Posterior vena cava (tissue), 2 donors: ENCODE measurements at regions not wholly inside any gene's neighbourhood (a gene's known extent, or its start where the extent isn't known, plus 50 kb on each side); places are given as distances from the start of the nearest gene placed in this dataset.

Source experiments
- DNase-seq: peaks from one replicate; pipeline ENCODE4 v3.0.0-alpha.2; 2020; ENCODE audit warnings: low spot score
- intact Hi-C, 2 donors: fragments of 100-400 bp; cut with DNase I; formaldehyde crosslinking; loops; one replicate each; pipeline versions ENCODE4 v1.14.1 to v1.14.2; 2022 to 2023
- donor health status: DM: yes; HTN: yes; CAD: no.
- donor health status: DM: yes; HTN: yes; CAD: no.

DNA sequence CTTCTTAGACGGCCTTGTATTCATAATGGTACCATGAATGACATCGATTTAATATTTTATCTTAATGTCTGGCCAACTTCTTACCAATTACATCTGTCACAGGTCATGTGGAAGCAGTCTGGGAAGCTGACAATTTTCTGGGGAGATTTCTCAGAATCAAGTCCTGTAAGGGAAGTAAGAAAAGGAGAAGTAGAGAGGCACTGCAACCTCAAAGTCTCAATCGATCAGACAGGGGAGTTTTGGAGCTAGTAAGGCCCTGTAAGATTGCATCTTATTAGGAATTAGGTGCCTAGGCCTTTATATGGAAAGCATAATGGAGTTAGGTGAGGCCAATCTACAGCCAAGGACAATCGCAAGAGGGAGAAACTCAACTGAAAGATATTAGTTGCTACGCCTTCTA is 694.6 kb upstream of the SORCS1 start:
- intact Hi-C loops = no loop called here

DNA sequence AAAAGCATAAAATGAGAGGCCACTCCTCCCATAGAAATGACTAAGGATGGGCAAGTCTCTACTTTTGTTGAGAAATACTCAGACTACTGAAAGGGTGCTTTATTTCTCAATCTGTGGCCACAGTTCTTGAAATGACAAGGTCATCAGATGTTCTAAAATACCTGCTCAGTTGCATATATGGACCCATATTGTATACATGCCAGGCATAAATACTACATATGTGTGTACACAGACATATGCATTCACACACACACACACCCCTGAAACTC is 691.5 kb upstream of the SORCS1 start:
- intact Hi-C loops = no loop called here
- no peak for DNase-seq

More for the DNA sequence above, 694.6 kb upstream of the SORCS1 start:
- no peak for DNase-seq

DNA sequence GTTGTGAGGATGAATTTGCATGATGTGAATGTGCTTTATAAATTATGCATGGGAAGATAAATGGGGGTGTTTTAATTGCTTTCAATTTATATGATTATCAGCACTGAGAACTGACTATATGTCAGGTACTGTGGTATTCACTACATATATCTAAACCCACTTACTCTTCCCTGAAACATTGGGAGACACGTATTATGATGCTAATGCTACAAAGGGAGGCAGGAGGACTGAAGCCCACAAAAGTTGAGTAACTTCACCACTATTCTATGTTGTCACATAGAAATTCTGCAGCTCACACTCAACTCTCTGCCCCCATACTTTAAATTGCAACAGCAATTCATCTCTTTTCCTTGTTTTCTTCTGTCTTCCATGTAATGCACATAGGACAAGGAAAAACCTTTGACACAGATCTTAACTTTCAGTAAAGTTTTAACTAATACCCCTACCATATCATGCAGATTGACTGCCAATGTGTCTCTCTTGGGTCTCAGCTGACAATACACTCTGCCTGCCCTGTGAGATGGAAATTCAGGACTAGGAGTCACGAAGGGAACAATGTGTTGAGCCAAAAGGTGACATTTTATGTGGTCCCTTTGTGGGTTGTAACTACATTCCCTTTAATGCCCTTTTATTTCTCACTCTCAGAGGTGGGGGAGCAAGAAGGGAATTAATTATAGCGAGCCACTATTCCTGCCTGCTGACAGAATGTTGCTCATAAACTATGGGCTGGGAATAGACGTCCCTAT is 691.0 kb upstream of the SORCS1 start:
- intact Hi-C loops = no loop called here
- DNase-seq = no peak

DNA sequence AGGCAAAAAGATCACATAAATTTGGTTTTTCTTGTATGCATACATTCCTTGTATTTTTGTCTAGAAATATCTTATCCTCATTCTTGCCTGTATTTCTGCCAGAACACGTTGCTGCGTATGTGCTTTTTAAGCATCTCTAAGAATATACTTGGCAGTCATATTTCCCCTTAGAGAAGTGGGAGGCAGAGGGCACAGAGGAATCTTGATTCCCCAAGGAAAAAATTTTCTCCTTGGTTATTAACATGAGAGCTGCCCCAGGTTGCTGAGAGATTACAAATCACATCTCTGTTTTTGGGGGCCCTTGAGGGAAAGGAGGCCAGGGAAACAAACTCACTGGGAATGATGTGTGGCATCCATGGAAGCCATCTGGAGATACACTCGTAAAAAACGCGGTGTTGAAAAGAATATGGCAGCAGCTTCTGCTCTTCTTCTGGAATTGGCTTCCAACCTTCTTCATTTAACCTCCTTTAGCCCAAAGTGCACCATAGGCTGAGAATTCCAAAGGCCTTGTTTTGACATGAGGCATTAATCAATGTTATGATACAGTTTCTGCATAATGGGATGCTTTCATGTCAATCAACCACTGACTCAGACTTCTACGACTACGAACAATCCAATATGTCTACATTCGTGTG is 684.3 kb upstream of the SORCS1 start:
- intact Hi-C loops = no loop called here
- no peak for DNase-seq

DNA sequence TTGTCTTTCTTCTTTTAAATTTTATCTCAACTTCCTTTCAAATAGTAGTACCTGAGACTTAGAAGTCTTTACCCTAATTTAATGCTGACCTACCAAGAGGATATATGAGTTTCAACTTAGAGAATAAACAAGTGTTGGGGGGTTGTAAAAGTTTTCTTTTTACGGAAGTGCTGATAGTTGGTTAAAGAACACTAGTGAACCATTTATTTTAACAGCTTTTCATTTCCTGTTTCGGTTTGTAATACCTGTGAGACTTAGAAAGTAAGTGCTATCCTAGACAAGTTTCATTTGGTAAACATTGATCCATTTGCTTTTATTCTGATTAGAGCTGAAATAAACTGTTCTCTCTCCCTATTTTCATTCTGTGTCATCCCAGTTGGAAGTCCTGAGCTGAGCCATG is 683.1 kb upstream of the SORCS1 start:
- no peak for DNase-seq
- intact Hi-C loops = loop anchor here in 1 of 2 donors (2.0 kb wide), 1 partner anchor 47 kb away; no protein-coding TSS in a partner anchor

DNA sequence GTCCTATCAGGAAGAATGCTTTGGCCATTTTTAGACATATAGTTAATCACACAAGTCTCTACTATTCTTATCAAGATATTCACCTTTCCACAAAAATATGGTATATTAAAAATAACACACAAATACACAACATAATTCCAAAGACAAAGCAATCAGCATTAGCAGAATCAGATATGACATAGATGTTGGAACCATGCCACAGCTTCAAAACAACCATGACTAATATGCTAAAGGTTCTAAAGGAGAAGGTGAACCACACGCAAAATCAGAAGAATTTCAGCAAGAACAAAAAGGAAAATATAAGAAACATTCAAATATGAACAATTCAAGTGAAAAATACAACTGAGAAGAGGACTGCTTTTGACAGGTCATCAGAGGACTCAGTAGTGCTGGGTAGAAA is 670.2 kb upstream of the SORCS1 start:
- DNase-seq = no peak
- intact Hi-C loops = no loop called here

DNA sequence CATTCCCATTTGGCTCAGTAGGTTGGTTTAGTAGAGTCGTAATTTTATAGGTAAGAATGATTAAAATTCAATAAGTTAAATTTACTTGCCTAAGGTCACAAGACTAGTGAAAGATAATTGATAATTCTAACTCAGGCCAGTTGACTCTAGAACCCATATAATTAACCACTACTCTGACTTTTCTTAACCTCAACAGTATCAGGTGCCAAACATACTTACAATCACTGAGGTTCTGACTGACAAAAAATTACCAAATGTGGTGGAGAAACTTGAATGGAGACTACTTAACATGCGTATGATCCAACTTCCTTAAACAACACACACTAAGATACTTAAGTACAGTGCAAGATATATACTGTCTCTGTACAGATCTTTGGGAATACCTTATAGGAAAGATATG is 667.3 kb upstream of the SORCS1 start:
- no peak for DNase-seq
- intact Hi-C loops = no loop called here

DNA sequence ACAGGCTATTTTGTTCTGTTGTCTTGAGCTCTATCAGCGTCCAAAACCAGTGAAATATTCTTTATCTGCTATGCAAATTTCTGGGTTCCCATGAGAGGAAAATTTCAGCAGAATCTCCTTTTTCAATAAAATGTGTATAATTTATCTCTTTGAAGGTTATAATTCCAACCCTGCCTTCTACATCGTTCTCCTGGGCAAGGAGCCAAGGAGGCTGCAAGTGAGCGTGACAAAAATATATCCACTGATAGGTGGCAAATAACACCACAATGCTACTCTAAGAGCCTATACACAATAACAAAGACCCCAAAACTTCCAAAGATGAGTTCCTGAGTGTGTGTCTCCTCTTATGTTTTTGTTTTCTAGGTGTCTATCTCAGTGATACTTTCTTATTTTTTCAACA is 664.7 kb upstream of the SORCS1 start:
- DNase-seq = no peak
- intact Hi-C loops = no loop called here

DNA sequence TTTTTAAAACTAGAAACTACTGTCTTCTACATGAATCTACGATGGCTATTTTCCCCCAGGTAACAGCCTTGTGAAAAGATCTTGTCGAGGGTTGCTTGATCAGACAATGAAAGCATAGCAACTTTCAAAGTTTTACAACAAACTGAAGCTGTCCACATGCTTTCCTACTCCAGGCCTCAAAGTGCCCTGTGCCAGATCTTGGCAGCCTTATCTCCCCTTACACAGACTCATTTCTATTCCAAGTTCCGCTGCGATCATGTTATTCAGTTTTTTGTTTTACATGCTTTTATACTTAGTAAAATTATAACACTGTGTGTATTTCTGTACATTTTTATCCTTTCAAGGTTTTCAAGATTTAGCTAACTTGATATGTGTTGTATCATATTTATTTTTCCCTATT is 661.7 kb upstream of the SORCS1 start:
- intact Hi-C loops = no loop called here

DNA sequence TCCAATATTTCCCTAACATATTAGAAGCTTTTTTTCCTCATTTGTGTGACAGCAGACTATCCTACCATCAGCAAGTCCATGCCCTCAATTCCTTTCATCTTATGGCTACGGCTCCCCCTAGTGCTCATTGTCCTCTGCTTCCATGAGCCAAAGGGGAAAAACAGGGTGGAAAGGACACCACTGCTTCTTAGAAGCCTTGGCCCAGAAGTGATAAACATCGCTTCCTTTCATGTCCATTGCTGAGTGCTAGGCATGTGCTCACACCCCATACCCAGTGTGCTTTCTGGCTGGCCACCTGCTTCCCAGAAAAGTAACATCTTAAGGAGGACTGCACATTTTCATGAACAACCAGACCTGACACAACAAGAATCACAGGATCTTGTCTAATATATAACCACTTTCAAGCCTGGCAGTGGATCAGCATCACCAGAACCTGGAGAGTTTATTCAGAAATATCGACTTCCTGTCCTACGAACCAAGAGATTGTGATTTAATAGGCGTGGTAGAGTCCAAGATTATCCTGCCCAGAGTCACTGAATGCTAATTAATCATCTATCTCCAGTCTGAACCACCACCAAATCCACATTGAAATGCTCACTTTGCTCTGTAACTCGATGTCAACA is 650.5 kb upstream of the SORCS1 start:
- intact Hi-C loops = no loop called here
- DNase-seq = peak; percentile 47

More for the DNA sequence above, 661.7 kb upstream of the SORCS1 start:
- no peak for DNase-seq

DNA sequence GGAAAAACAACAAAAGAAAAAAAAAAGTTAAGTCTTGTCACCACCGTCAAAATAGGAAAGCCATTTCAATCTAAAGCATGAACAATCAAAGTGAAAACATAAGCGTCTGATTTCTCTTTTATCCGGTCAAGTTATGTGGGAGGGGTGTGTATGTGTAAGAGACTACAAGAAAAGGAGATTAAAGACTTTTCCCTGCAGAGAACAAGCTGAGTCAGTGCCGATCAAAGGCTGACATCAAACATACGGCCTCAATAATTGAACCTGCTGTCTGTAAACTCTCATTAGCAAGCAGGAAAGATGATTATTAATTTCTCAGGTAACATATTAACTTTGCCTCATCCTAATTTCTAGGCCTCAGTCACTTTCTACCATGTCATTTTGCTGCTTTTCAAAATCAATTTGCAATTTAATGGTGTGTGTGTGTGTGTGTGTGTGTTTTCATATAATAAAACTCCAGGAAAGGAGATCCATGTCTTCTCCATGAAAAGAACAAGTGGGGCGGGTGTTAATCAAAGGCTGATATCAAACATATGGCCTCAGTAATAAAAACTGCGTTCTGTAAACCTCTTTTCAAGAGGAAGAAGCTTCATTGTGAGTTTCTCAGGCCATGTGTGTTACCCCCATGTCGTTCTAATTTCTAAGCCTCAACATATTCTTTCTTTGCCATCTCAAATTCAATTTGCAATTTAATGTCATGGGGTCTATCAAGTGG is 649.1 kb upstream of the SORCS1 start:
- intact Hi-C loops = no loop called here
- no peak for DNase-seq

DNA sequence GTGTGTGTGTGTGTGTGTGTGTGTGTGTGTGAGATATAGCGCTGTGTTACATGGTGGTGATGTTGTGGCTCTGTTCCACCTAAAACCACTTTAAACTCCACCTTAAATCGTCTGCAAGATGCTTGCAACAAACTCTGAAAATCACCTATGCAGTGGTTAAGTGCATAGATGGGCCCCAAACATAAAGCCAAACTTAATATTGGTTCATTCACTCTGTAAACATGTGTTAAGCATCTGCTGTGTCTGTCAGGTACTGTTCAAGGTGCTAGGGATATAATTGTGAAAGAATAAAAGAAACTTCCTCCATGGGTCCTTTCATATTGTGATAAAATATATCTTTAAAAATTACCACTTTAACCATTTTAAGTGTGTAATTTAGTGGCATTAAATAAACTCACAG is 645.4 kb upstream of the SORCS1 start:
- DNase-seq = no peak
- intact Hi-C loops = no loop called here

DNA sequence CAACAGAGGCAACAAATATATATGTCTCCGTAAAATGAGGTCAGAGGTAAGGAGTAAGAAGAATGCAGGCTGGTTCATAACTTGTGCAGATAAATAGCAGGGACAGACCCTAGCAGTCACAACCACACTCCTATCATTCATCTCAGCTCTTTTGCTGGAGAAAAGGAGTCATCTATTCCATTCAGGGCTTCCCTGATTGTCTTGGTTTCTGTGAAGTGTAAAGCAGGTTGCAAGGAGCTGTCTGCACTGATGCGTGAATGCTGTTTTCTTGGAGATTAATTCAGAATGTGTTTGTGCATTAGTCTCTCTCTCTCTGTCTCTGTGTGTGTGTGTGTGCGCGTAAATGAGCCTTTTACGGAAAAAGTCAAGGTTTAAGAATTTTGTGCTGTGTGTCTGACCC is 643.3 kb upstream of the SORCS1 start:
- intact Hi-C loops = no loop called here
- DNase-seq = no peak

DNA sequence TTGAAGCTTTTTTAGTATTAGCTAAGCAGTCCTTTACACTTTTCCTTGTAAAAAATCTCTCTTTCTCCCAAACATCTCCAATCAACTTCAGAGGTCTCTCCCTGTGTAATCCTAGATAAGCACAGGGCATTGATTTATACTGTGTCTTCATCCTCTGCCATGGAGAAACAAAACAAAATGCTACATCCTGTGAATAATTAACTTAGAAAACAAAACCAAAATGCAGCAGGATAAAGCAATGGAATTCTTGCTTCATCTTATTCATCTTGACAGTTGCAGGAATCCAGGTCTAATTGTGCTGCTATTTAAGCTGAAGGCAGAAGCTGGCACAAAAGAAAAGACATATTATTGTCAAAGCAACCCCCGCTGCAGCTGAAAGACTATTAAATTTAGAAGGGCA is 641.5 kb upstream of the SORCS1 start:
- intact Hi-C loops = no loop called here
- no peak for DNase-seq

DNA sequence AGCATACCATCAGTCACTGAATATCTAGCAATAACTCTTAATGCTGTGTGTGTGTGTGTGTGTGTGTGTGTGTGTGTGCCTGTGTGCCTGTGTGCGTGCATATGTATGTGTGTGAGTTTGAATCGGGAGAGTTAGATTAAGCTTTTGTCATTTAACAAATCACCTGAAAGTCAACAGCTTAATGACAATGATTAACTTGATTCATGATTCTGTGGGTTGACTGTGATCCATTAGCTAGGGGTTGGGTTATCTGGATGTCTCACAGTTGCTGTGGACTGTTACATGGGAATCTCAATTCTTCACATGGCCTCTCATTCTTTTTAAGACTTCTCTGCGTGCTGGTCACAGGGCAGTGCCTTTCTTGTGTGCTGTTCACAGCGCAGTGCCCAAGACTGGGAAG is 639.0 kb upstream of the SORCS1 start:
- no peak for DNase-seq
- intact Hi-C loops = no loop called here

DNA sequence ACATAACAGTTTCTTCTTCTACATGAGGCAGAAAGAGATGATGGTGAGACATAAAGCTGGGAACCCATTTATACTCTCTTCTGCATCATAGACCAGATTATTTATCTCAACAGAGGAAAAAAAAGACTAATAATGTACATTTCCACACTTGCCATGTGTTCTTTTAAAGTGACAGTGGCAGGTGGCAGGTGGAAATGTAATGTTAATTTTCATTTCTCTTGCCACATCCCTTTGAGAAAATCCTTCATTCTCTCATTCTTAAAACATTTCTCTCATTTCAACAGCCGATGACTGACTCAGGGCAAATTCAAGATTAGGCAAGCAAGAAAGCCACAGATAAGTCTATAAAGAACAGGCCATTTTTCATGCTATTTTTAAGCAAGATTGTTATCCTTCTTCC is 635.6 kb upstream of the SORCS1 start:
- intact Hi-C loops = no loop called here
- no peak for DNase-seq

DNA sequence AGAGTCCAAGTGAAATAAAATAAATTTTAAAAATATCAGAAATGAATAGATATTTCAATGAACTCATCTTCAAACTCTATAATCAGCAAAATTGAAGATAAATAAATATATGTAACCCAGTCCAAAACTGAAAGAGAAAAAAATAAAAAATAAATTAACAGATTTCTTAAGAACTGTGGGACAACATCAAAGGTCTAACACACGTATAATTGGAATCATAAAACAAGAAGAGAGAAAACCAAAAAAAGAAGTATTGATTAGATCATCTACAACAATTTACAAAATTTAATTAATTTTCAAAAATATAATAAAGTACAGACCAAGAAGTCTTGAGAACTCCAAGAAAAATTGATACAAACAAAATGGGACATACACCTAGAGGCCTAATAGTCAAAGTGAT is 625.8 kb upstream of the SORCS1 start:
- intact Hi-C loops = loop anchor here in 1 of 2 donors (5.0 kb wide), 1 partner anchor 1772 kb away; no protein-coding TSS in a partner anchor
- no peak for DNase-seq

DNA sequence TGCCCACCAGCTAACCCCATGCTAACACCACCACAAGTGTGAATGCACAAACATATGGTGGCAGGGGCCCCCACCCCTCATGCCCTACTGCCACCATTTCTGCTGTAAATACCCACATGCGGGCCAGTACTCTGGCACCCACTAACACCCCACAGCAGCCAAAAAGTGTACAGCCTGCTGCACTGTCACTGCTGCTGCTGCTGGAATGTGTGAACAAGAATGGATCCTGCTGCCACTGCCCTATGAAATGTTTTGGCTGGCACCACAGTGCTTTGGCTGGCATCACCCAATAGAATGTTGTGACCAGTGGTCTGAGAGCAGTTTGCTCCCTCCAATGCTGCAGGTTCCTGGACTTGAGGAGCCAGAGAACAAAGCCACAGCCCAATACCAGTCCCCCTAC is 606.6 kb upstream of the SORCS1 start:
- no peak for DNase-seq
- intact Hi-C loops = no loop called here

DNA sequence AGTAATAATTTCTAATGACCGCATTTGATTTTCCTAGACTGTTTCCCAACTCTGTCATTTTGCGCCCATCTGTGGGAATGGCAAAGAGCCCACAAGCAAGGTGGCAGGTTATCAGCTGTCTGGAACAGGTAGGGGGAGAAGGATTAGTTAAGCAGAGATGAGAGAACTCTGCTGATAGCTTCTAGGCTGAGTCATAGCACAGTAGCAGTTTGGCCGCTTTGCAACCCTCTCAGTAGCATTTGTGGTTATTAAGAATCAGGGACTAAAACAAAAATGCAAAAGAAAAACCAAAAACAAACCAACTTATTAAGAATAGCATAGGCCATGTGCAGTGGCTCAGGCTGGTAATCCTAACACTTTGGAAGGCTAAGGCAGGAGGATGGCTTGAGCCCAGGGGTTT is 602.7 kb upstream of the SORCS1 start:
- DNase-seq = no peak
- intact Hi-C loops = no loop called here

DNA sequence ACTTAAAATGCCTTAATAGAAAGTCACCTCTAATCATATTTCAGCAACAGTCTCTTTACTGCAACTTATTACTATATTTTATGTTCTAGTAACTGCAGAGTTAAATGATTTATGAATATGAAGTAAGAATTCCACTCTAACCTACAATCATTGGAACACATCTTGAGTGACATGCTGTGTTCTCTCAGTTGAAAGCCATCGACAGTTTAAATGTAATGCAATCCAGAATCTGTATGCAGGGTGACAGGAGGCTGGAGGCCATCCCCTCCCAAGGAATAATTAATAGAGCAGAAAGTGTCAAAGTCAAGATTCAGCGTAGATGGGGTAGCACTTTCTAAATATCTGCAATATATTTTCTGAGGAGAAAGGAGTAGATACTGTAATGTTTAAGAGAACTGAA is 590.3 kb upstream of the SORCS1 start:
- intact Hi-C loops = no loop called here
- no peak for DNase-seq
